Heart left ventricle (tissue), 16 donors: ENCODE measurements at regions not wholly inside any gene's neighbourhood (a gene's known extent, or its start where the extent isn't known, plus 50 kb on each side); places are given as distances from the start of the nearest gene placed in this dataset.

Source experiments
- ATAC-seq, 4 donors: fragments of 200-7000 bp; cut with Tn5 transposase; one replicate each; pipeline ENCODE4 v1.9.1; 2020 to 2022; ENCODE audit warnings: moderate library complexity in 4 of 4, mild to moderate bottlenecking in 3 of 4, moderate number of reproducible peaks in 1 of 4
- DNase-seq, 5 donors: peaks; one replicate each; pipeline ENCODE4 v3.0.0-alpha.2; 2020
- H3K27ac ChIP-seq, 12 donors: fragments of 200-600 bp; sonication (generic) in 4 of 12; one replicate each; pipeline versions ENCODE4 v1.5.0 to v1.8.0; 2016 to 2022; ENCODE audit warnings: mild to moderate bottlenecking in 2 of 12
- H3K27me3 ChIP-seq, 9 donors: fragments of 200-600 bp; sonication (generic) in 2 of 9; one replicate each; pipeline versions ENCODE4 v1.5.1 to v1.8.0; 2016 to 2022; ENCODE audit warnings: mild to moderate bottlenecking in 3 of 9
- H3K36me3 ChIP-seq, 9 donors: fragments of 200-600 bp; sonication (generic) in 2 of 9; one replicate each; pipeline versions ENCODE4 v1.5.0 to v1.8.0; 2018 to 2022; ENCODE audit warnings: mild to moderate bottlenecking in 2 of 9
- H3K4me1 ChIP-seq, 12 donors: fragments of 200-600 bp; sonication (generic) in 4 of 12; one replicate each; pipeline versions ENCODE4 v1.5.0 to v1.8.0; 2016 to 2022; ENCODE audit warnings: mild to moderate bottlenecking in 3 of 12
- H3K4me3 ChIP-seq, 12 donors: fragments of 200-600 bp; sonication (generic) in 4 of 12; one replicate each; pipeline versions ENCODE4 v1.5.0 to v1.8.0; 2017 to 2022; ENCODE audit warnings: mild to moderate bottlenecking in 9 of 12, moderate library complexity in 4 of 12
- H3K9me3 ChIP-seq, 12 donors: fragments of 200-600 bp; sonication (generic) in 4 of 12; one replicate each; pipeline versions ENCODE4 v1.5.0 to v1.8.0; 2016 to 2022; ENCODE audit warnings: mild to moderate bottlenecking in 1 of 12
- POLR2A ChIP-seq, 2 donors: fragments of 450-650 bp; IDR thresholded peaks; one replicate each; pipeline ENCODE4 v1.6.1; 2017; ENCODE audit warnings: antibody characterized with exemption in 2 of 2, mild to moderate bottlenecking in 2 of 2, moderate library complexity in 2 of 2
- WGBS, 4 donors: extraction: QIAGEN DNeasy Blood & Tissue Kit in 2 of 4; methylation state at CpG; one replicate each; pipeline versions ENCODE4 v1.1.5 to v1.1.7; 2013 to 2018; 5-methylcytosine and 5-hydroxymethylcytosine counted together
- intact Hi-C, 10 donors: fragments of 100-400 bp; cut with DNase I; formaldehyde crosslinking; loops; one replicate each; pipeline versions ENCODE4 v1.11.1 to v1.14.2; 2022
- TF ChIP-seq, protein P1 (sequence below), 12 donors: fragments of 200-600 bp; sonication (generic) in 4 of 12; IDR thresholded peaks; one replicate each; pipeline versions ENCODE4 v1.5.0 to v1.8.0; 2018 to 2022; ENCODE audit warnings: antibody characterized with exemption in 12 of 12, mild to moderate bottlenecking in 5 of 12
- donor health status: ischemic (EF 13 %, LVEDD 7.1; RV severe dilation, severe dysfunction).
- donor health status: healthy with polysubstance abuse.
- donor health status: DM: no; HTN: yes; CAD: no.
- donor health status: DM: no; HTN: no; CAD: no.
- donor health status: ischemic (EF 25% LVEDD 6.9; RV normal size, moderate dysfunction).
- donor health status: ischemic (EF 25% LVEDD 5.7; RV mildly dilated, moderate dysfunction).
- donor health status: healthy.
- donor health status: DM: yes; HTN: yes; CAD: no.
- donor health status: ischemic (EF 35%, LVEDD 5.7; RV mildly dilated, moderate dysfunction).
- donor health status: nonischemic (EF 11% LVEDD 7.7; RV severe dilation, severe dysfunction).
- donor health status: DM: yes; HTN: yes; CAD: no.
- donor health status: PGD.
- donor health status: ischemic (EF 29% LVEDD 5.4; RV normal size, mild dysfunction).
- donor health status: nonischemic (EF 23%, LVEDD 6.1; RV moderate dilation, normal function).

GRCh38 chr2:183269956-183270355 is 145.7 kb downstream of the NUP35 start:
- TF ChIP-seq, protein P1, sequence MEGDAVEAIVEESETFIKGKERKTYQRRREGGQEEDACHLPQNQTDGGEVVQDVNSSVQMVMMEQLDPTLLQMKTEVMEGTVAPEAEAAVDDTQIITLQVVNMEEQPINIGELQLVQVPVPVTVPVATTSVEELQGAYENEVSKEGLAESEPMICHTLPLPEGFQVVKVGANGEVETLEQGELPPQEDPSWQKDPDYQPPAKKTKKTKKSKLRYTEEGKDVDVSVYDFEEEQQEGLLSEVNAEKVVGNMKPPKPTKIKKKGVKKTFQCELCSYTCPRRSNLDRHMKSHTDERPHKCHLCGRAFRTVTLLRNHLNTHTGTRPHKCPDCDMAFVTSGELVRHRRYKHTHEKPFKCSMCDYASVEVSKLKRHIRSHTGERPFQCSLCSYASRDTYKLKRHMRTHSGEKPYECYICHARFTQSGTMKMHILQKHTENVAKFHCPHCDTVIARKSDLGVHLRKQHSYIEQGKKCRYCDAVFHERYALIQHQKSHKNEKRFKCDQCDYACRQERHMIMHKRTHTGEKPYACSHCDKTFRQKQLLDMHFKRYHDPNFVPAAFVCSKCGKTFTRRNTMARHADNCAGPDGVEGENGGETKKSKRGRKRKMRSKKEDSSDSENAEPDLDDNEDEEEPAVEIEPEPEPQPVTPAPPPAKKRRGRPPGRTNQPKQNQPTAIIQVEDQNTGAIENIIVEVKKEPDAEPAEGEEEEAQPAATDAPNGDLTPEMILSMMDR (IDR thresholded peaks at IDR 0.05): no peak
- no peak for TF ChIP-seq POLR2A (IDR thresholded peaks at IDR 0.05)
- intact Hi-C loops: no loop called here

GRCh38 chr2:183283209-183283608 is 159.0 kb downstream of the NUP35 start:
- no peak for TF ChIP-seq POLR2A (IDR thresholded peaks at IDR 0.05)
- TF ChIP-seq, protein P1 (IDR thresholded peaks at IDR 0.05): no peak
- no peak overlapping the region for H3K27ac ChIP-seq
- H3K27me3 ChIP-seq: no peaks in the 10 kb centered on the region
- H3K9me3 ChIP-seq: peaks cover 0 to 8% (median 0%) of the 10 kb centered on the region in 12 donors
- H3K36me3 ChIP-seq: no peaks in the 10 kb centered on the region
- intact Hi-C loops: no loop called here
- no peaks in the 10 kb centered on the region for H3K4me1 ChIP-seq
- 81 to 100% (median 90%) methylated on average over 2 of the region's 2 CpGs for WGBS, 4 donors
- ATAC-seq (no peak), DNase-seq (no peak)
- no peak overlapping the region for H3K4me3 ChIP-seq

More at GRCh38 chr2:183269956-183270355, 145.7 kb downstream of the NUP35 start:
- Histone ChIP-seq H3K4me1 (peaks cover 0 to 6% (median 0%) of the 10 kb centered on the region in 12 donors), H3K9me3 (peaks cover 0 to 22% (median 1%) of the 10 kb centered on the region in 12 donors), H3K27ac (no peak overlapping the region), H3K27me3 (no peaks in the 10 kb centered on the region), H3K36me3 (no peaks in the 10 kb centered on the region), H3K4me3 (no peak overlapping the region)
- DNase-seq (no peak), ATAC-seq (no peak)
- WGBS, 4 donors: 14 to 34% (median 23%) methylated on average over 4 of the region's 4 CpGs

DNA sequence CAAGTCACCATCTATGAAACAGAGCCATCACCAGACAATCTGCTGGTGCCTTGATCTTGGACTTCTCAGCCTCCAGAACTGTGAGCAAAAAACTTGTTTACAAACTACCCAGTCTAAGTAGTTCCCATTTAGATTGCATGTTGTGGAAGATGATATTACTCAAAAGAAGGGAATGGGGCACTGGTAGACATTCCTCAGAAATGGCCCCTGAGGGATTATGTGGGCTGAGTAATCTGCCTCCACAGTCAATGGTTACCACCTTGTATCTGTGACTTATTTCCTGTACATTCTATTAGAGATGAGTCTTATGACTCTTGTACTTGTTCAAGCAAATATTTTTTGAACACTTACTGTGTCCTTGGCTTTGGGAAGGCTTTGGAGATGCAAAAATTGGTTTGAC is 160.4 kb downstream of the NUP35 start:
- DNase-seq (no peak), ATAC-seq (no peak)
- H3K9me3 ChIP-seq: peaks cover 0 to 8% (median 0%) of the 10 kb centered on the region in 12 donors
- H3K27me3 ChIP-seq: no peaks in the 10 kb centered on the region
- no peaks in the 10 kb centered on the region for H3K4me1 ChIP-seq
- no peak for TF ChIP-seq POLR2A (IDR thresholded peaks at IDR 0.05)
- TF ChIP-seq, protein P1 (IDR thresholded peaks at IDR 0.05): no peak
- intact Hi-C loops: no loop called here
- no peak overlapping the region for H3K4me3 ChIP-seq
- no peaks in the 10 kb centered on the region for H3K36me3 ChIP-seq
- H3K27ac ChIP-seq: no peak overlapping the region

DNA sequence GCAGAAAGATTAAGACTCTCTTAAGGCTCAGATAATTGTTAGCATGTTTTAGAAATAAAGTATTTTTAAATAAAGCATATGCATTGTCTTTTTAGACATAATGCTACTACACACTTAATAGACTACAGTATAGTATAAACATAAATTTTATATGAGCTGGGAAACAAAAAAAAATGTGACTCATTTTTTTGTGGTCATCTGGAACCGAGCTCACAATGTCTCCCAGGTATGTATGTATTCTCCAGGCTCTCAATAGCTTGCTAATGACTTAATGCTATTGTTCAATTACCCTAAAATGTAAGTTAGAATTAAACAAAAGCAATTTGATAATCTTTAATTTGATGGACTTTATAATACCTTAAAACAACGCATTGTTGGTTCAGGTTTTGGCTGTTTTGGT is 167.2 kb downstream of the NUP35 start:
- Histone ChIP-seq H3K4me3 (no peak overlapping the region), H3K27ac (no peak overlapping the region), H3K9me3 (no peaks in the 10 kb centered on the region), H3K36me3 (no peaks in the 10 kb centered on the region), H3K27me3 (no peaks in the 10 kb centered on the region), H3K4me1 (no peaks in the 10 kb centered on the region)
- 71 to 77% (median 77%) methylated on average over 2 of the region's 2 CpGs for WGBS, 4 donors
- ATAC-seq (no peak), DNase-seq (no peak)
- intact Hi-C loops: no loop called here
- TF ChIP-seq, protein P1 (IDR thresholded peaks at IDR 0.05): no peak
- TF ChIP-seq POLR2A (IDR thresholded peaks at IDR 0.05): no peak
